Fibroblast of pulmonary artery (primary cell): ENCODE measurements at regions not wholly inside any gene's neighbourhood (a gene's known extent, or its start where the extent isn't known, plus 50 kb on each side); places are given as distances from the start of the nearest gene placed in this dataset.

Experiments
- DNase-seq: peaks from one replicate; pipeline ENCODE4 v3.0.0-alpha.2; 2010; ENCODE audit warnings: low read depth
- H3K4me3 ChIP-seq: replicated peaks from 2 replicates; pipeline ENCODE4 v1.5.1; 2011; ENCODE audit warnings: low read depth, mild to moderate bottlenecking, control low read depth, low read length, moderate library complexity
- CTCF ChIP-seq: IDR thresholded peaks from 2 replicates; pipeline ENCODE4 v1.5.1; 2011; ENCODE audit warnings: mild to moderate bottlenecking, control low read depth, low read length, inconsistent platforms; ENCODE audit errors: missing control alignments

GRCh38 chr4:45410701-45411210, 684.4 kb upstream of the GNPDA2 start:
- no peak for TF ChIP-seq CTCF
- DNase-seq, result no peak
- H3K4me3 ChIP-seq, result no peak overlapping the region

GRCh38 chr4:45409536-45409935, 683.2 kb upstream of the GNPDA2 start:
- H3K4me3 ChIP-seq, result no peak overlapping the region
- no peak for DNase-seq
- no peak for TF ChIP-seq CTCF

GRCh38 chr4:45408996-45409395, 682.6 kb upstream of the GNPDA2 start:
- no peak for TF ChIP-seq CTCF
- H3K4me3 ChIP-seq, result no peak overlapping the region
- no peak for DNase-seq

- TF ChIP-seq CTCF, result no peak
- H3K4me3 ChIP-seq, result no peak overlapping the region
- DNase-seq, result no peak
Measured at GRCh38 chr4:45399116-45399515, 672.8 kb upstream of the GNPDA2 start.

- no peak for TF ChIP-seq CTCF
- no peak for DNase-seq
Measured at GRCh38 chr4:45385306-45385705, 659.0 kb upstream of the GNPDA2 start.

GRCh38 chr4:45370408-45370807, 644.1 kb upstream of the GNPDA2 start:
- TF ChIP-seq CTCF, result no peak
- DNase-seq, result no peak
- H3K4me3 ChIP-seq, result no peak overlapping the region

More at GRCh38 chr4:45385306-45385705, 659.0 kb upstream of the GNPDA2 start:
- H3K4me3 ChIP-seq, result no peak overlapping the region

GRCh38 chr4:45368832-45369231, 642.5 kb upstream of the GNPDA2 start:
- no peak for DNase-seq
- TF ChIP-seq CTCF, result no peak
- H3K4me3 ChIP-seq, result no peak overlapping the region
